ENCODE measurements at regions not wholly inside any gene's neighbourhood (a gene's known extent, or its start where the extent isn't known, plus 50 kb on each side); places are given as distances from the start of the nearest gene placed in this dataset.

DNA sequence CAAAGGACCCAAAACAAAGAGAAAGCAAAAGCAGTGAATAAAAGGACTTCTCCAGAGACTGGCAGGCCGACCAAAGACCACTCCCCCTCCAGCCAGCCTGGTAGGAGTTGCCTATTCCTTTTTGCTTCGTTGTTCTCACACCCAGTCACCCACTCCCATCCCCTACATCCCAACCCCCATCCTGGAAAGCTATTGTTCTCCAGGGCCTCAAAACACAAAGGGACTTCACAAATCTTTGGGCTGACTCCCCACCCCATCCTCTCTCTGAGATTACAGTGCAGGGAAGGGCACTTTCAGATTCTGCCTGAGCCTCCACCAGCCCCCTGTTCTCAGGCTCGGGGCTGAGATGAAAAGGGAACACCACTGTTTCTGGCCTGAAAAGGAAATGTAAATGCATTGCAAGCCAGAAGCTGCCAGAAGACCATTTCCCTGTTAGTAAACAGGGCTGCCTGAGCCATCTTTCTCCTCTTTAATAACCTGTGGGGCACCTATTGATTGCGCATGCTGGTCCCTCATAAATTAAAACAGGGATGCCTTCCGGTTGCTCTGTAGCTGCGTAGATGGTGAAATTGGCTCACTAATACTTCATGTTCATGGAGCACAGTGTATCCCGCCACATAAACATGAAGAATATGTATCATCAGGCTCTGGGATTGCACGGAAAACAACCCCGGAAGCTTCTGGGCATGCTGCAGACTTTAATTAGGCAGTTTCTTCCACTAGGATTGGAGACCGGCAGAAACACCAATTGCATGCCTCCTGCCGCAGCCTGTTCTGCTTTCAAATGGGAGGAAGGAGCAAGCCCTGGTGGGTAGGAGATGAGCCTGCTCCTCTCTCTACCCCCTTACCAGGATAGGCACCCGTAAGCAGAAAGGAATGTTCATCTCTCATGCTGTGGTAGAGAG lies 130.3 kb upstream of the FUT8 start:
- DNase-seq (ENCODE audit: low read depth): no peak

DNA sequence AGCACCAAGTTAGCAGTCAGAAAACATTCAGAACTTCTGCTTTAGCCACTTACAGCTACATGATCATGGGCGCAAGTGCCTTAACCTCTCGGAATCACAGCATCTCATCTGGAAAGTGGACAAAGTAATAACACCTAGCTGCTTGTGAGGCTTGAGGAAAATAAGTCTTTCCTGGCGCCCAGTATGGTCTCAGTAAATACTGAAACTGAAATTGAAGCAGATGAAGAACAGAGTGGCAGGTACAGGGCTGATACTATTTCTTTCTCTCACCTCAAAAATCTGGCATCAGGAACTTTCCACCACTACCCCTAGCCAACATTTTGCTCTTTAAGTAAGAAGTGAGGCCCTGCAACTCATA lies 129.7 kb upstream of the FUT8 start:
- no peak for DNase-seq (ENCODE audit: low read depth)

DNA sequence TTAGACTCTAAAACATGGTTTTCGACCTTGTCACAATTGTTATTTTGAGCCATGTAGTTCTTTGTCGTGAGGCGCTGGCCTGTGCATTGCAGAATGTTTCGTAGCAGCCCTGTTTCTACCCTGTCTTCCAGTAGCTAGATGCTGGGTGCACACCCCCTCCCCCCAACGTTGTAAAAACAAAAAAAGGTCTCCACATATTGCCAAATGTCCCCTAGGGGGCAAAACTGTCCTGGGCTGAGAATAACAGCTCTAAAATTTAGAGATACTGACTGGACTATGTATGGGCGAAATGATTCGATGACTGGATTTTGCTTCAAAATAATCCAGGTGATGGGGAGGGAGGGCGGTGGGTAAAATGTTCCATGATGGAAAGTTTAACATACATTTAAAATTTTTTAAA lies 126.1 kb upstream of the FUT8 start:
- DNase-seq (ENCODE audit: low read depth): no peak

DNA sequence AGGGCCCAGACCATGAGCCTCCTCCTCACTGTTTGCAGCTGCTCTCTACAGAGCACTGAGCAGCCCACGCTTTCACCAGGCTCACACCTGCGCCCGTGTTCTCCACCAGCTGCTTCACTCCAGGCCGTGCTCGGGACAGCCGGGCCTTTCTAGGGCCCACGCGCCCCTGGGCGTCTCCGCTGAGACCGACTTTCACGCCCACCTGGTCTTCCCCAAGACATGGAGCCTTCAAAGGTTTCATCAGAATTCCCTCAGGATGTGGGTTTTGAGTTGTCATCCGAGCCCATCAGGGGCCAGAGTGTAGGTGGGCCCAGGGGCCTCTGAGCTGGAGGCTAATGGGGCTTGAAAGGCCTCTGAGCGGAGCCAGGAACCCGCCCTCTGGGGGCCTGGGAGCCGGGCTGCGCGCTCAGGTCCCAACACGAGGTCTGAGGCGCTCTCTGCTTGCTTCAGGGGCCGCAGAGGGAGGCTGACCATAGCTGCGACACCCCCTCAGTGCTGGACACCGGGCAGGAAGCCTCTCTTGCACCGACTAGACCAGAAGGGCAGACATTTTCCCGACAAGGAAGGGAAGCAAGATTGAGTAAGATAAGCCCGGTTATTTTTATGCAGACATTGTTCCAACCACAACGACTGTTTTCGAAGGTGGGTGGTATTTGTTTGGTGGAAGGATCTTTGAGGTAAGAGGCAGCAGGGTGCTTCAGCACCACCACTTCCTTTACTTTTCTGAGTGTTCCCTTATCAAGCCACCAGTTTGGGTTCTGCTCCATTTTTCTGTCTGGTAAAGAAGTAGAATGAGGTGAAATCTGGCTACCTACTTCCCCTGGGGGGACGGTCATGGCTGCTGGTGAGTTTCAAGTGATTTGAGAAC lies 125.0 kb upstream of the FUT8 start:
- peak; percentile 65 for DNase-seq (ENCODE audit: low read depth)

DNA sequence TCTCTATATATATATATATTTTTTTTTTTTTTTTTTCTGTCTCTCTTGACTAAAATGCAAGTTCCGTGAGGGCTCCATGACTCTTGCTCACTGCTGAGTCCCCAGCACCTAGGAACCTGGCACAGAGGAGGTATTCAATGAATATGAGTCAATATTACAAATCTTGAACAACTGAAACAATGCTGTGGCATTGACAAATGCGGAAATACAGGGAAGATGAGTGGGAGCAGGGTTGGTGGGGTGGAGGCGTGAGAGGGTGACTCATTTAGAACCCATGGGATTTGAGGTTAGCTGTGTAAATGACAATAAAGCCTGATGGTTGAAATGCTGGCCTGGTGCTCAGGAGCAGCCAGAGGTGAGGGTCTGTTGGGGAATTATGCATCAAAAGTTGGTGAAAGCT lies 121.7 kb upstream of the FUT8 start:
- DNase-seq (ENCODE audit: low read depth): peak; percentile 50

DNA sequence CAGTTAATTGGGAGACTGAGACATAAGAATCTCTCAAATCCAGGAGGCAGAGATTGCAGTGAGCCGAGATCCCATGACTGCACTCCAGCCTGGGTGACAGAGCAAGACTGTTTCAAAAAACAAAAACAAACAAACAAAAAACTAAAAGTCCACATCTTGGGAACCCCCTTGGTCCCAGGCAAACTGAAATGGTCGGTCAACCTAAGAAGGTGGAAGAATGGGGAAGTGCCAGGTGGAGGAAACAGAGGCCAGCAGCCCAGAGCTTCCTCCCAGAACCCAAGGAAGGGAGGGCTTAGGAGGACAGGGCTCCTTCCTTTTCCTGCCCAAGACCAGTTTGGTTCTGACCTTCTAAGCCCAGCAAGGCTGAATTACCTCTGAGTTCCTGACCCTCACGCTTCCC lies 121.0 kb upstream of the FUT8 start:
- no peak for DNase-seq (ENCODE audit: low read depth)

DNA sequence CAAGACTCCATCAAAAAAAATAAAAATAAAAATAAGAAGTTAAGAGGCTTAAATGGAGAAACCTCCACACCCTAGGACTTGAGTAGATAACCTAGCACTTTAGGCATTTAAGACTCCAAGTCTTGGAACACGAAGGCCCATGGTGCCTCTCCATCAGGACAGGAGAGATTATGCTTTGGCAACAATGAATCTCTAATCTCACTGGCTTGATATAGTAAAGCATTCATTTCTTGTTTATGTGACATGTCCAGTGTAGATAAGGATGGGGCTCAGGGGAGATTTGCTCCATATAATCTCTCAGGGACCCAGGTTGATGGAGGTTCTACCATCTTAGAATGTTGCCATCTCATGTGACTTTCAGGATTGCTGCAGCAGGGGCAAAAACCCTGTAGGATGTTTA lies 117.7 kb upstream of the FUT8 start:
- no peak for DNase-seq (ENCODE audit: low read depth)

DNA sequence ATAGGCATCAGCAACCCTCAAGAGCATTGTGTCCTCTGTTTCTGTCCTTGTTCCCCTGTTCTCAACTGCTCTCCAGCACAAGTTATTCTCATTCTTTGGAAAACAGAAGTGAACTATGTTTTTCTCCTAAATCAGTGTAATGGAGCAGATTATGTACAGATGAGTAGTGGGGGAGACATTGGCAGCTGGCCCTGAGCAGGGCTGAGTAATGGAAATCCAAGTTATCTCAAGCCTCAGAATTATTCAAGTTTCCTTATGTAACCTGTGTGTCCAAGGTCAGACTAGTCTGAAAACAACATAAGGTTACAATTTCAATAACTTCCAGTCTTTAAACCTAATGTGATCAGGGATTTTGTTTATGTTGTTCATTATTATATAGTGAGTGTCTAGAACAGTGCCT lies 116.1 kb upstream of the FUT8 start:
- no peak for DNase-seq (ENCODE audit: low read depth)

DNA sequence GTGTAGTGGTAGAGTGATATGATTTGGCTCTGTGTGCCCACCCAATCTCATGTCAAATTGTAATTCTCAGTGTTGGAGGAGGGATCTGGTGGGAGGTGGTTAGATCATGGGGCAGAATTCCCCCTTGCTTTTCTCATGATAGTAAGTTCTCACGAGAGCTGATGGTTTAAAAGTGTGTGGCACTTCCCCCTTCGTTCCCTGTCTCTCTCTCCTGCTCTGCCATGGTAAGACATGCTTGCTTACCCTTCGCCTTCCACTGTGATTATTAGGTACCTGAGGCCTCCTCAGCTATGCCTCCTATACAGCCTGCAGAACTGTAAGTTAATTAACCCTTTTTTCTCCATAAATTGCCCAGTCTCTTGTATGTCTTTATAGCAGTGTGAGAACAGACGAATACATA lies 115.7 kb upstream of the FUT8 start:
- no peak for DNase-seq (ENCODE audit: low read depth)

DNA sequence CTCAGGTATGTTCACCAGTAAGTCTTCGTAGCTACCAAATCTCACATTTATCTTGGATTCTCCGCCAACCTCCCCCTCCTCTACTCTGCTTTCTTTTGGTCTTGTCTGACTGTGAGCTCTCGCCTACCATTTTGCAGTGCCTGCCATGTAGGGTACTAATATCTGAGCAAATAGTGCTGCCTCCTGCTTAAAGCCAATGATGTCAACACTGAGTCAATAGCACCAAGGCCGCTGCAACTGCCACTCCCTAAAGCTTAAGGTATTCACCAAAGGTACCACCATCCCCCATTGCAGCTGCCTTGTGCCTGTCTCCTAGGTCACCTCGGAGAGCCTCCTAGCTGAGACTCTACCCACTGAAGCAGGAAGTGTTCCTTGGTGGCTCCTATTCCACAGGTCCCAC lies 114.8 kb upstream of the FUT8 start:
- DNase-seq (ENCODE audit: low read depth): no peak

DNA sequence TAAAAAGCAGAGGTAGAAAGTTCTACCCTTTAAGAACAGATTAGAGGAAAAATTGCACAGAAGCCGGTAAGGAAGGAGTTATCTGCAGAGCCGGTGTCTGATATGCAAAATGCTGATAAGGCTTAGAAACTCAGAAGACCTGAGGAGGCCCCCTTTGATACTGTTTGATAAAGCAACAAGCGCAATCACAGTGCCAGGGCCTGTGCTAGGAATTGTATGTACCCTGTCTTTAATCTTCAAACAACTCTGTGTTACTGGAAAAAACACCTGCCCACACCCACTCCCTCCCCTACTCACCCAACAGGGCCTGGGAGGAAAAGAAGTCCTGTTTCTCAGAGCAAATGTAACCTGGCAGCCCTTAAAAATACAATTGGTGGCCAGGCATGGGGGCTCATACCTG lies 112.7 kb upstream of the FUT8 start:
- DNase-seq (ENCODE audit: low read depth): no peak

DNA sequence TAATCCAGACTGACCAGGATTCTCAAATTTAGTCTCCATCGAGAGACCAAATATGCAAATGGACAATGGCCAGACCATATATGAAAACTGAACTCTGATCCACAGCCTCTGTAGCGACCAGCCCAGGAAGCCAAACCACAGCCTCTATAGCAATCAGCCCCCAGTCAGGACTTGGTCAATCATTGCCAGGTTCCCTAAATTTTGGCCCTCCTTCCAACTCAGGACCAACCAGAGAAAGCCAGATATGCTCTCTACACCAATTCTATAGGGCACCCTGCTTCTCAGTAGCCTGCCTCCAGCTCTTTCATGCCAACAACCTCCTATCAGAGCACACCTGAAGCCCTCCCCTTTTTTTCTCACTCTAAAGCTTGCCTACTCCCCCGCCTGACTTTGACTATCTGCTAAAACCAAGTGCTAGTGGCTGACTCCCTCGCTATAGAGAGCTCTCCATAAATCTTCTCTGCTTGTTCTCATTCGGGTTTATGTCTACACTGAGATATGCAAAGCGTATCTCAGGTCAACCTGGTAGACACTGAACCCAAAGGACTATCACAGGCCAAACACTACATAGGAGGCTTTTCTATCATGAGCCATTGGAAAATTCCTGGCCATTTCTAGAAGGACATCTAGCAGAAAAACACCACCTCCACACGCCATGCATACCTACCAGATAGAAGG lies 110.5 kb upstream of the FUT8 start:
- no peak for DNase-seq (ENCODE audit: low read depth)

DNA sequence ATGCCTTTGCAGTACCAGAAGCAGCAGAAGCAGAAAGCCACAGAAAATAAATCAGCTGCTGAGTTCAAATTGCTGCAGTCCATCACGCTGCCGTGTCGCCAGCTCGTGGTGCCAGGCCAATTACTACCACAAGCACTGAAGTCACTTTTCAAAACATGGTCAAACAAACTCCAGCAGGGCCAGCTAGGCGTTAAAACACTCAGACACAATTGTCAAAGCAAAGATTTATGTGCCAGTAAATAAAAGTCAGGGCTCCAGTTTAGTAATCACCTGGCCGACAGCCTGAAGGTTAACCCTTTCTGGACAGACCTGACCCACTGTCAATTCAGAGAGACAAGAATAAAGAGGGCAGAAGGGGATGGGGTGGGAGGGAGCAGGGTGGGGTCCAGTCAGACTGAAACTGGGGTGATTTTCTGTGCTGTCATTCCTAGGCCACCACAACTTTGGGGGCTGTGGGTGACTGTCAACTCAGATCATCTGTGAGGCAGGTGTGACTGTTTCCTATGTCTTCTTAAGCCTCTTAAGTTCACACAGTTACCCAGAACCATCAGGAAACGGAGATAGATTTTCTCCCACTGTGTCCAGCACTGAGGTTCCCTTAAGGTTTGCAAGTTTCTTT lies 109.8 kb upstream of the FUT8 start:
- peak; percentile 59 for DNase-seq (ENCODE audit: low read depth)

DNA sequence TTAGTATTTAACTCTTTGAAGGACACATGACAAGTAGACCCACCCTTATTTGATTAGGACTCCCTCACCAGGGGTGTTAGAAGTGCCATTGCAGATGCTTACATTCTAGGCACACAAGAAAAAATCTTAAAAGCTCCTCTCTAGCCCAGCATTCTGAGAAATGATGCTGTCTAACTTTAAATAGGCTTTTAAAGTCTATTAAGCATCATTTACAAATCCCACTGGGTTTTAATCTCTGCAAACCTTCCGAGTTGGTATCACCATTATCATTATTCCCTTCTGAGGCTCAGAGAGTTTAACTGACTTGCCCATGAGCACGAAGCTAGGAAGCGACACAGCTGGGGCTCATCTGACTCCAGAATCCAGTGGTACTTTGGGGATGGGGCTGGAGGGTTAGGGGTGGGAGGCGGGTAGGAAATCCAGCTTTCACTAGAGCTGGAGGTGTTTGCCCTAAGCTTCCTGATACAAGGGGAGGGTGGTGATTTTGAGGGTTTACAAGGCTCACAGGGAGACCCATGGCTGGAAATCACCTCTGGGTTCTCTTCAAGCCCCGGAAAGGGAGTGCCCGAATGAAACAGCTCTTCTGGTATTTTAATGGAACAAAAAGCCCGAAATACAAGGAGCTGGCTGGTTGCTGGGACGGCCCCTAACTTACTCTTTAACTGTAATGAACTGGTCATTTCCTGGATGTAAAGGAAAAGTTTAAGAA lies 109.2 kb upstream of the FUT8 start:
- DNase-seq (ENCODE audit: low read depth): no peak

DNA sequence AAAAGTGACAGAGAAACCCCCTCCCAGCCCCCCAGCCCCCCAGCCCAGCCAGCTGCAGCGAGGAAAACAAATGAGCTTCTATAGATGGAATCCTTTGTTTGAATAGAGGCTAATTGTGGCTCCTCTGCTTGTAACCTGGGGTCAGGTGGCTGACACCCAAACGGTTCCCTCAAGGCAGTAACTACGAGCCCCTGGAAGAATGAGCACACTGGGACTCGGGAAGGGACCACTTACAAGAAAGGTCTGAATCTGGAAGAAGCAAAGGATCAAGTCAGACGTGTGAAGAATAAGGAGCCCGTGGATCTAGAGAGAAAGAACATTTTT lies 108.7 kb upstream of the FUT8 start:
- DNase-seq (ENCODE audit: low read depth): no peak

DNA sequence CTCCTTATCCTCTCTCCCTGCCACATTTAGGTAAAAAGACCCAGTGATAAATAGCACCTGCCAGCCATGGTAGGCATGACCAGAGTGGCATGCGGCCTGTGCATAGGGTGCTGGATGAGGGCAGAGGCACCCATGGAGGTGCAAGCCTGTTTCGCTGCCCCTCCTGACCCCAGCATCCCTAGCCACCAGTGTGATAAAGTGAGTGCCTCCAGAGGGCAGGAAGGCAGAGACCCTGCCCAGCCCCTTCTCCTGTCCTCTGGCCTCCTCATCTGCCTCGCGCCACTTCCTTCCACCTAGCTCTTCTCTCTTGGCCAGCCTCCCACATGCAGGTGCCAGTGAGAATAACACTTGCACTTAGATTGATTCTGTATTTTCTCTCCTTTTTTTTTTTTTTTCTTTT lies 108.3 kb upstream of the FUT8 start:
- DNase-seq (ENCODE audit: low read depth): no peak

DNA sequence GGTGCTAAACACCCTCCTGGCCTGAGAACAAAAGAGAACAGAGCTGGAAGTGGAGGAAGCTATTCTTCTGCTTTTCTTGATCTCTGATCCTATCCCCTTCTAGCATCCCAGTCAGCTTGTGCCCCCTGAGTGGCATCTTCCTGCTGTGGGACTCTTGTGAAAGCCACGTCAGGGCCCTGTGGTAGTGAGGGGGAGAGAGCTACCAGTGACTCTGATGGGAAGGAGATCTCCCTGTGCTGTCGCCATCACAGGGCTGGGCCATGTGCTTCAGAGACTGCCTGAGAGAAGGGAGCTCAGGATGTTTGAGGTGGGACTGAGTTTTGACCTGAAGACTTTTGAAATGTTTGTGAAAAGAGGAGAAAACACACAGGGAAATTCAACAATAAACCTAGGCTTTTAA lies 107.6 kb upstream of the FUT8 start:
- no peak for DNase-seq (ENCODE audit: low read depth)

DNA sequence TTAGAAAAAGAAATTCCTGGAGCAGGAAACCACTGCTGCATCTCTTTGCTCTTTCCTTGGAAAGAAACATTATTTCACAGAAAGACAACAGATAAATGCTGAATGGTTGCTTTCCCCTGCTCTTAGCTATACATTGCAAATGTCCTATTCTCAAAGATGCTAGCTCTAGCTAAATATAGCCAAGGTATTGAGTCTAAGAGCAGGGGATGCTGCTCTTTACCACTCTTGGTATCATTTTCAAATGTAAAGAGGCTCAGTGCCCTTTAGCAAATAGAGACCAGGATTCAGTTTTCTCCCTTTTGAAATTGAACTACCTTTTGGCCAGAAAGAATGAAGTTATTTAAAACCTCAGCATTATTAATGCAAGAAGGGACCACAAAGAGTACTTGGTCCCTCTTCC lies 104.0 kb upstream of the FUT8 start:
- DNase-seq (ENCODE audit: low read depth): no peak

DNA sequence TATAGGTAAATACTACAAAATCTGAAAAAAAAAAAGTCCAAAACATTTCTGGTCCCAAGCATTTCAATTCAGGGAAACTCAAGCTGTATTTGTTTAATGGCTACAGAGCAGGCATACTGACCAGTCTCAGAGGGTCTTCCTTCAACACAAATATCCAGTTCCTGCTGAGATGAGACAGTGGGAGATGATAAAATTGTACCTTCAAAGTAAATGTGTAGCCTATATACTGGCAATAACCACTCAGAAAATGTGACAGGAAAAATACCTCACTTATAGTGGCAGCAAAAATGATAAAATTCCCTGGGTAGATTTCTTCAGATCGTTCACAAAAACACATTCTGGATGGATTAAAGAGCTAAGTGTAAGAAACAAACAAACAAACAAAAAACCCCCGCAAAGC lies 102.0 kb upstream of the FUT8 start:
- no peak for DNase-seq (ENCODE audit: low read depth)

DNA sequence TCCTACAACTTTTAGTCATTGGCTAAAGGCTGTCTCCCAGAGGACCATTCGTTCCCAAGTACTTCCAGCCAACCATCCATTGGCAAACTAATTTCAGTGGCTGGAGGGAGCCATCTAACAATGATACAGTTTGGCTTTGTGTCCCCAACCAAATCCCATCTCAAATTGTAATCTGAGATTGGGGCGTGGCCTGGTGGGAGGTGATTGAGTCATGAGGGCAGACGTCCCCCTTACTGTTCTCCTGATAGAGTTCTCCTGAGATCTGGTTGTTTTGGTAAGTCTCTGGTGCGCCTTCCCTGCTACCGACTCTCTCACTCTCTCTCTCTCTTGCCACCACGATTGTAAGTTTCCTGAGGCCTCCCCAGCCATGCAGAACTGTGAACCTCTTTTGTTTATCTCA lies 99.7 kb upstream of the FUT8 start:
- DNase-seq (ENCODE audit: low read depth): no peak

DNA sequence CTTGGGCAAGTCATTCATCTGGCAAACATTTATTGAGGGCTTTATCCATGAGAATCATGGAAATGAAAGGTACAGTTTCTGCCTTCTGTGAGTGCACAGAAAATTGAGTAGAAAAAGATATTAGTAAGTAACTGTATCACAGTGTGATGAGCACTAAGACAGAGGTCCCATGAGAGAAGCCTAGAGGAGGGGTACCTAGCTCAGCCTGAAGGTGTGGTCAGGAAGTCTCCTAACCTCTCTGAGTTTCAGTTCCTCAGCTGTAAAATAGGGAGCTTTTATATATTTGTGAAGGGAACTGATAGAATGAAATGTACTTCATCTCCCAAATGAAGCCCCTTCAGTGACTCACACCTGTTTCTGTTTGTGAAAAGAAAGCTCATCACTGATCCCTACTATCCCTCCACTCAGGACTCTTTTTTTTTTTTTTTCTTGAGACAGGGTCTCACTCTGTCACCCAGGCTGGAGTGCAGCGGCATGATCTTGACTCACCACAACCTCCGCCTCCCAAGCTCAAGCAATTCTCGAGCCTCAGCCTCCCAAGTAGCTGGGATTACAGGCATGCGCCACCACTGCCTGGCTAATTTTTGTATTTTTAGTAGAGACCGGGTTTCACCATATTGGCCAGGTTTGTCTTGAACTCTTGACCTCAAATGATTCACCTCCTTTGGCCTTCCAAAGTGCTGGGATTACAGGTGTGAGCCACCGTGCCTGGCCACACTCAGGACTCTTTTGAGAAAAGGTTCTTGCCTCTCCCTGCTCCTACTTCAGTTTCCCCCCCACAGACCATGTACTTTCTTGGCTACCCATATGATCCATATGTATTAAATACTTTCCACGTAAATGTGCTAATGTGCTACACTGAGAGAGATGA lies 93.7 kb upstream of the FUT8 start:
- no peak for DNase-seq (ENCODE audit: low read depth)
